KMS-11 (cell line): ENCODE measurements at regions not wholly inside any gene's neighbourhood (a gene's known extent, or its start where the extent isn't known, plus 50 kb on each side); places are given as distances from the start of the nearest gene placed in this dataset.

Experiments
- H2AFZ ChIP-seq: fragments of 200-600 bp; sonication (generic); 2 replicates; pipeline ENCODE4 v1.6.1; 2016; ENCODE audit warnings: antibody characterized with exemption, mixed run types, low read depth
- H3K27ac ChIP-seq: fragments of 200-600 bp; sonication (generic); 2 replicates; pipeline ENCODE4 v1.6.1; 2016; ENCODE audit warnings: mild to moderate bottlenecking, mixed run types
- H3K27me3 ChIP-seq: fragments of 200-600 bp; sonication (generic); 2 replicates; pipeline ENCODE4 v1.6.1; 2017; ENCODE audit warnings: mild to moderate bottlenecking, low read depth, mixed run types, moderate library complexity; ENCODE audit not compliant: insufficient read depth
- H3K36me3 ChIP-seq: fragments of 200-600 bp; sonication (generic); 2 replicates; pipeline ENCODE4 v1.6.1; 2017; ENCODE audit warnings: mild to moderate bottlenecking, mixed run types; ENCODE audit not compliant: insufficient read depth
- H3K4me1 ChIP-seq: fragments of 200-600 bp; sonication (generic); 2 replicates; pipeline ENCODE4 v1.6.1; 2016; ENCODE audit warnings: mild to moderate bottlenecking, low read depth, mixed run types; ENCODE audit not compliant: poor library complexity, severe bottlenecking
- H3K4me2 ChIP-seq: fragments of 200-600 bp; sonication (generic); 2 replicates; pipeline ENCODE4 v1.7.0; 2016; ENCODE audit warnings: mild to moderate bottlenecking, mixed run types
- H3K4me3 ChIP-seq: fragments of 200-600 bp; sonication (generic); IDR thresholded peaks from 2 replicates; pipeline ENCODE4 v1.6.1; 2017; ENCODE audit warnings: low read depth, low read length, mixed read lengths; ENCODE audit not compliant: insufficient read depth
- H3K79me2 ChIP-seq: fragments of 200-600 bp; sonication (generic); 2 replicates; pipeline ENCODE4 v1.6.1; 2016; ENCODE audit warnings: low read depth, mixed run types; ENCODE audit not compliant: insufficient read depth
- H3K9ac ChIP-seq: fragments of 200-600 bp; sonication (generic); 2 replicates; pipeline ENCODE4 v1.6.1; 2016; ENCODE audit warnings: mild to moderate bottlenecking, mixed run types
- H4K20me1 ChIP-seq: fragments of 200-600 bp; sonication (generic); 2 replicates; pipeline ENCODE4 v1.6.1; 2016; ENCODE audit warnings: mild to moderate bottlenecking, mixed run types; ENCODE audit not compliant: insufficient read depth
- CTCF ChIP-seq: fragments of 200-600 bp; sonication (generic); conservative IDR thresholded peaks from 2 replicates; pipeline ENCODE4 v1.6.1; 2017; ENCODE audit warnings: low read depth, mild to moderate bottlenecking, antibody characterized with exemption, low read length, moderate library complexity, mixed read lengths

- Histone ChIP-seq H3K4me3 (no peak overlapping the region), H4K20me1 (no peaks in the 10 kb centered on the region), H3K9ac (no peak overlapping the region), H3K27me3 (no peaks in the 10 kb centered on the region), H3K36me3 (no peaks in the 10 kb centered on the region), H3K27ac (no peak overlapping the region), H3K4me2 (no peak overlapping the region), H2AFZ (no peak overlapping the region), H3K79me2 (no peaks in the 10 kb centered on the region), H3K4me1 (no peaks in the 10 kb centered on the region)
- no peak for TF ChIP-seq CTCF
Observed at GRCh38 chr10:8752146-8752843, 697.8 kb downstream of the GATA3 start.

- no peaks in the 10 kb centered on the region for H3K4me1 ChIP-seq
- no peak overlapping the region for H3K9ac ChIP-seq
- no peaks in the 10 kb centered on the region for H3K36me3 ChIP-seq
- H3K27me3 ChIP-seq = no peaks in the 10 kb centered on the region
- no peak overlapping the region for H3K27ac ChIP-seq
- H2AFZ ChIP-seq = no peak overlapping the region
- H3K79me2 ChIP-seq = no peaks in the 10 kb centered on the region
- no peak for TF ChIP-seq CTCF
- no peak overlapping the region for H3K4me3 ChIP-seq
- H4K20me1 ChIP-seq = no peaks in the 10 kb centered on the region
- H3K4me2 ChIP-seq = no peak overlapping the region
Observed at GRCh38 chr10:8758029-8758428, 703.5 kb downstream of the GATA3 start.

- peaks cover 21% of the 10 kb centered on the region for H3K4me1 ChIP-seq
- no peaks in the 10 kb centered on the region for H4K20me1 ChIP-seq
- H2AFZ ChIP-seq = no peak overlapping the region
- TF ChIP-seq CTCF = no peak
- H3K79me2 ChIP-seq = no peaks in the 10 kb centered on the region
- no peaks in the 10 kb centered on the region for H3K27me3 ChIP-seq
- 0 out of 2 replicates have a peak overlapping the region, but pooled peaks have one; percentile 36 for H3K4me2 ChIP-seq
- no peak overlapping the region for H3K9ac ChIP-seq
- H3K36me3 ChIP-seq = no peaks in the 10 kb centered on the region
- no peak overlapping the region for H3K27ac ChIP-seq
- H3K4me3 ChIP-seq = no peak overlapping the region
Observed at GRCh38 chr10:8766899-8767298, 712.4 kb downstream of the GATA3 start.

- Histone ChIP-seq H3K4me2 (peak overlapping the region; percentile 36; the same call in 1 of the 2 replicates), H3K36me3 (no peaks in the 10 kb centered on the region), H2AFZ (no peak overlapping the region), H3K79me2 (no peaks in the 10 kb centered on the region), H3K27ac (no peak overlapping the region), H3K4me3 (no peak overlapping the region), H3K9ac (no peak overlapping the region), H3K4me1 (peaks cover 21% of the 10 kb centered on the region), H3K27me3 (no peaks in the 10 kb centered on the region), H4K20me1 (no peaks in the 10 kb centered on the region)
- no peak for TF ChIP-seq CTCF
Observed at GRCh38 chr10:8767591-8767990, 713.1 kb downstream of the GATA3 start.
